HEK293T (cell line): ENCODE measurements at regions not wholly inside any gene's neighbourhood (a gene's known extent, or its start where the extent isn't known, plus 50 kb on each side); places are given as distances from the start of the nearest gene placed in this dataset.

Experiments used
- CTCF ChIA-PET: fragments of 350-600 bp; formaldehyde crosslinking; extraction: SDS; loops from one replicate; lab custom pipeline; 2021; ENCODE audit warnings: antibody characterized with exemption, inconsistent platforms; lab: Yijun Ruan, JAX
- POLR2A ChIA-PET: fragments of 350-600 bp; formaldehyde crosslinking; extraction: SDS; loops from one replicate; lab custom pipeline; 2020; ENCODE audit warnings: antibody characterized with exemption, inconsistent platforms; lab: Yijun Ruan, JAX
- DNase-seq: peaks from one replicate; pipeline ENCODE4 v3.0.0; 2012; ENCODE audit warnings: mixed read lengths; ENCODE audit errors: extremely low spot score
- ARNT ChIP-seq: fragments of 450-650 bp; IDR thresholded peaks from 2 replicates; pipeline ENCODE4 v1.6.1; 2017; ENCODE audit warnings: mild to moderate bottlenecking
- BHLHE40 ChIP-seq: fragments of 450-650 bp; IDR thresholded peaks from 2 replicates; pipeline ENCODE4 v1.6.1; 2016; ENCODE audit warnings: mild to moderate bottlenecking, moderate library complexity, borderline replicate concordance
- CTBP1 ChIP-seq: fragments of 450-650 bp; IDR thresholded peaks from 2 replicates; pipeline ENCODE4 v1.6.1; 2016; ENCODE audit warnings: borderline replicate concordance
- ELF4 ChIP-seq: fragments of 450-650 bp; IDR thresholded peaks from 2 replicates; pipeline ENCODE4 v1.6.1; 2017; ENCODE audit warnings: antibody characterized with exemption
- FOXA1 ChIP-seq: fragments of 450-650 bp; IDR thresholded peaks from 2 replicates; pipeline ENCODE4 v1.6.1; 2016; ENCODE audit warnings: mild to moderate bottlenecking
- FOXK2 ChIP-seq: fragments of 450-650 bp; IDR thresholded peaks from 2 replicates; pipeline ENCODE4 v1.6.1; 2016; ENCODE audit warnings: mild to moderate bottlenecking
- FOXM1 ChIP-seq: fragments of 450-650 bp; IDR thresholded peaks from 2 replicates; pipeline ENCODE4 v1.6.1; 2017; ENCODE audit warnings: mild to moderate bottlenecking, borderline replicate concordance
- HDGF ChIP-seq: fragments of 450-650 bp; IDR thresholded peaks from 2 replicates; pipeline ENCODE4 v1.6.1; 2017; ENCODE audit warnings: antibody characterized with exemption, borderline replicate concordance
- L3MBTL2 ChIP-seq: fragments of 450-650 bp; conservative IDR thresholded peaks from 2 replicates; pipeline ENCODE4 v1.6.1; 2016; ENCODE audit warnings: mild to moderate bottlenecking
- LEF1 ChIP-seq: fragments of 450-650 bp; IDR thresholded peaks from 2 replicates; pipeline ENCODE4 v1.6.1; 2017; ENCODE audit warnings: mild to moderate bottlenecking, borderline replicate concordance
- NFRKB ChIP-seq: fragments of 450-650 bp; IDR thresholded peaks from 2 replicates; pipeline ENCODE4 v1.6.1; 2016; ENCODE audit warnings: mild to moderate bottlenecking, moderate library complexity
- PKNOX1 ChIP-seq: fragments of 450-650 bp; IDR thresholded peaks from 2 replicates; pipeline ENCODE4 v1.6.1; 2016
- SP1 ChIP-seq: fragments of 450-650 bp; IDR thresholded peaks from 2 replicates; pipeline ENCODE4 v1.6.1; 2017
- SUZ12 ChIP-seq: fragments of 450-650 bp; IDR thresholded peaks from 2 replicates; pipeline ENCODE4 v1.6.1; 2016; ENCODE audit warnings: mild to moderate bottlenecking
- TARDBP ChIP-seq: fragments of 450-650 bp; IDR thresholded peaks from 2 replicates; pipeline ENCODE4 v1.6.1; 2016
- ZNF384 ChIP-seq: fragments of 450-650 bp; IDR thresholded peaks from 2 replicates; pipeline ENCODE4 v1.6.1; 2016

GRCh38 chr2:174662459-174662858 lies 64.9 kb upstream of the WIPF1 start:
- ChIA-PET CTCF (no interaction called here), POLR2A (no interaction called here)
- TF ChIP-seq SP1 (no peak), PKNOX1 (no peak), LEF1 (no peak), ARNT (no peak), ZNF384 (no peak), TARDBP (no peak), SUZ12 (no peak), FOXA1 (no peak), FOXM1 (no peak), FOXK2 (no peak), HDGF (no peak), ELF4 (no peak), NFRKB (no peak), L3MBTL2 (no peak)
- DNase-seq: no peak

- DNase-seq: no peak
- CTCF ChIA-PET: no interaction called here
- TF ChIP-seq TARDBP: no peak
- TF ChIP-seq ELF4: no peak
- no peak for TF ChIP-seq CTBP1
- no peak for TF ChIP-seq NFRKB
- POLR2A ChIA-PET: no interaction called here
Observed at GRCh38 chr2:174660984-174661675, 63.5 kb upstream of the WIPF1 start.

- CTCF ChIA-PET: no interaction called here
- TF ChIP-seq HDGF: no peak
- POLR2A ChIA-PET: no interaction called here
Observed at GRCh38 chr2:174659069-174659900, 61.7 kb upstream of the WIPF1 start.

GRCh38 chr2:174656676-174657176 lies 59.1 kb upstream of the WIPF1 start:
- ChIA-PET CTCF (no interaction called here), POLR2A (no interaction called here)
- no peak for DNase-seq

More at GRCh38 chr2:174659069-174659900, 61.7 kb upstream of the WIPF1 start:
- DNase-seq: no peak

GRCh38 chr2:174656035-174656434 lies 58.4 kb upstream of the WIPF1 start:
- ChIA-PET CTCF (no interaction called here), POLR2A (no interaction called here)
- TF ChIP-seq ELF4 (no peak), SUZ12 (no peak), L3MBTL2 (no peak), SP1 (no peak), LEF1 (no peak), FOXM1 (no peak), FOXA1 (no peak), HDGF (no peak), TARDBP (no peak), ZNF384 (no peak), CTBP1 (no peak), BHLHE40 (no peak), NFRKB (no peak), FOXK2 (no peak), ARNT (no peak), PKNOX1 (no peak)
- DNase-seq: no peak

More at GRCh38 chr2:174656676-174657176, 59.1 kb upstream of the WIPF1 start:
- TF ChIP-seq L3MBTL2 (no peak), SUZ12 (no peak), SP1 (no peak), LEF1 (no peak), FOXK2 (no peak), HDGF (no peak), FOXM1 (no peak), CTBP1 (no peak)

- no peak for DNase-seq
- CTCF ChIA-PET: interaction anchor here (0.7 kb wide), 1 partner anchor 673 kb away, joined by 4 read pairs; no protein-coding TSS in a partner anchor
- POLR2A ChIA-PET: no interaction called here
- TF ChIP-seq TARDBP: no peak
- TF ChIP-seq PKNOX1: no peak
- TF ChIP-seq ZNF384: no peak
- no peak for TF ChIP-seq SP1
- no peak for TF ChIP-seq CTBP1
- TF ChIP-seq NFRKB: no peak
- no peak for TF ChIP-seq SUZ12
- no peak for TF ChIP-seq FOXA1
- TF ChIP-seq L3MBTL2: no peak
- no peak for TF ChIP-seq ELF4
- TF ChIP-seq FOXK2: no peak
Observed at GRCh38 chr2:174654419-174654941, 56.9 kb upstream of the WIPF1 start.
